Gastrocnemius medialis (tissue), 4 donors: ENCODE measurements at regions not wholly inside any gene's neighbourhood (a gene's known extent, or its start where the extent isn't known, plus 50 kb on each side); places are given as distances from the start of the nearest gene placed in this dataset.
"Not testable (repeated sequence)": the region's sequence is repeated elsewhere in the genome, so short reads cannot be mapped to it uniquely, and the experiment has no call there.

Experiments used
- CTCF ChIP-seq, 5 experiments: fragments of 450-650 bp in 3 of 5; fragments of 200-600 bp in 2 of 5; sonication (generic) in 2 of 5; IDR thresholded peaks in 4 of 5; conservative IDR thresholded peaks in 1 of 5; 1 replicate in 4 of 5; 2 replicates in 1 of 5; pipeline ENCODE4 v1.5.1; 2016 to 2019; ENCODE audit warnings: antibody characterized with exemption in 5 of 5, mild to moderate bottlenecking in 3 of 5, moderate library complexity in 3 of 5
- POLR2A ChIP-seq, 2 donors: fragments of 450-650 bp; IDR thresholded peaks; one replicate each; pipeline ENCODE4 v1.6.1; 2017; ENCODE audit warnings: antibody characterized with exemption in 2 of 2, mild to moderate bottlenecking in 2 of 2, moderate library complexity in 2 of 2

- TF ChIP-seq POLR2A (IDR thresholded peaks at IDR 0.05); CTCF (IDR thresholded peaks at IDR 0.05 in 4 of 5, conservative IDR thresholded peaks at IDR 0.05 in 1 of 5): not testable (repeated sequence)
These were observed 215.2 kb upstream of the TGIF2LX start for GRCh38 chrX:89706481-89706880.
